HEK293 (cell line): ENCODE measurements at regions not wholly inside any gene's neighbourhood (a gene's known extent, or its start where the extent isn't known, plus 50 kb on each side); places are given as distances from the start of the nearest gene placed in this dataset.

Source experiments
- CTCF ChIA-PET: fragments of 350-600 bp; formaldehyde crosslinking; extraction: SDS; loops from one replicate; lab custom pipeline; 2021; ENCODE audit warnings: antibody characterized with exemption; lab: Yijun Ruan, JAX
- POLR2A ChIA-PET: fragments of 300-600 bp; formaldehyde crosslinking; extraction: SDS; loops from one replicate; lab custom pipeline; 2020; ENCODE audit warnings: antibody characterized with exemption, inconsistent platforms; lab: Yijun Ruan, JAX
- H3K27ac ChIP-seq: fragments of 200-500 bp; sonication (Bioruptor generic); 2 replicates; pipeline ENCODE4 v1.5.1; 2014; ENCODE audit warnings: low read depth, low read length, control low read depth, inconsistent platforms; ENCODE audit errors: extremely low read depth
- H3K36me3 ChIP-seq, 2 experiments: fragments of 200-500 bp in 1 of 2; sonication (Bioruptor generic) in 1 of 2; 1 replicate in 1 of 2; 2 replicates in 1 of 2; pipeline ENCODE4 v1.5.1; 2014 to 2017; ENCODE audit warnings: inconsistent platforms in 2 of 2, low read length in 2 of 2; ENCODE audit not compliant: control insufficient read depth in 2 of 2, insufficient read depth in 1 of 2
- H3K4me1 ChIP-seq: fragments of 200-500 bp; sonication (Bioruptor generic); 2 replicates; pipeline ENCODE4 v1.5.1; 2014; ENCODE audit warnings: mild to moderate bottlenecking, low read length, inconsistent platforms; ENCODE audit not compliant: control insufficient read depth, insufficient read depth
- H3K4me3 ChIP-seq: 2 replicates; pipeline ENCODE4 v1.5.1; 2011; ENCODE audit warnings: low read depth, mild to moderate bottlenecking, control low read depth, low read length, moderate library complexity
- H3K9me3 ChIP-seq: fragments of 200-500 bp; sonication (Bioruptor generic); 2 replicates; pipeline ENCODE4 v1.5.1; 2014; ENCODE audit warnings: low read depth, low read length, inconsistent platforms; ENCODE audit not compliant: control insufficient read depth, insufficient read depth
- GLI4 ChIP-seq: fragments of 450-650 bp; formaldehyde crosslinking; IDR thresholded peaks from 2 replicates; pipeline ENCODE4 v1.5.1; 2016; ENCODE audit warnings: missing biosample characterization, missing genetic modification characterization
- PRDM1 ChIP-seq: fragments of 450-650 bp; formaldehyde crosslinking; IDR thresholded peaks from 2 replicates; pipeline ENCODE4; 2016; ENCODE audit warnings: missing biosample characterization, missing genetic modification characterization
- ZBTB7A ChIP-seq: fragments of 450-650 bp; formaldehyde crosslinking; IDR thresholded peaks from 2 replicates; pipeline ENCODE4 v1.5.1; 2016; ENCODE audit warnings: low read depth, missing biosample characterization, missing genetic modification characterization
- ZEB2 ChIP-seq: fragments of 450-650 bp; formaldehyde crosslinking; IDR thresholded peaks from 2 replicates; pipeline ENCODE4 v1.5.1; 2016; ENCODE audit warnings: missing biosample characterization, missing genetic modification characterization
- ZFP41 ChIP-seq: fragments of 450-650 bp; formaldehyde crosslinking; IDR thresholded peaks from 2 replicates; pipeline ENCODE4 v1.5.1; 2016; ENCODE audit warnings: missing biosample characterization, missing genetic modification characterization, borderline replicate concordance
- ZIC2 ChIP-seq: fragments of 450-650 bp; formaldehyde crosslinking; IDR thresholded peaks from 2 replicates; pipeline ENCODE4 v1.5.1; 2016; ENCODE audit warnings: missing biosample characterization, missing genetic modification characterization
- ZNF155 ChIP-seq: fragments of 450-650 bp; formaldehyde crosslinking; IDR thresholded peaks from 2 replicates; pipeline ENCODE4 v1.5.1; 2016; ENCODE audit warnings: missing biosample characterization, missing genetic modification characterization
- ZNF2 ChIP-seq: fragments of 450-650 bp; formaldehyde crosslinking; IDR thresholded peaks from 2 replicates; pipeline ENCODE4 v1.5.1; 2016; ENCODE audit warnings: missing biosample characterization, missing genetic modification characterization
- ZNF223 ChIP-seq: fragments of 450-650 bp; formaldehyde crosslinking; IDR thresholded peaks from 2 replicates; pipeline ENCODE4 v1.5.1; 2016; ENCODE audit warnings: missing biosample characterization, missing genetic modification characterization
- ZNF391 ChIP-seq: fragments of 450-650 bp; formaldehyde crosslinking; IDR thresholded peaks from 2 replicates; pipeline ENCODE4 v1.5.1; 2016; ENCODE audit warnings: low read depth, missing biosample characterization, missing genetic modification characterization, borderline replicate concordance
- ZNF610 ChIP-seq: fragments of 450-650 bp; formaldehyde crosslinking; IDR thresholded peaks from 2 replicates; pipeline ENCODE4 v1.5.1; 2016; ENCODE audit warnings: missing biosample characterization, missing genetic modification characterization, borderline replicate concordance
- ZNF629 ChIP-seq: fragments of 450-650 bp; formaldehyde crosslinking; IDR thresholded peaks from 2 replicates; pipeline ENCODE4 v1.5.1; 2017; ENCODE audit warnings: missing biosample characterization, missing genetic modification characterization
- ZNF660 ChIP-seq: fragments of 450-650 bp; IDR thresholded peaks from 2 replicates; pipeline ENCODE4 v1.5.1; 2018; ENCODE audit warnings: missing biosample characterization, mild to moderate bottlenecking, missing genetic modification characterization
- ZNF664 ChIP-seq: fragments of 450-650 bp; formaldehyde crosslinking; IDR thresholded peaks from 2 replicates; pipeline ENCODE4 v1.5.1; 2016; ENCODE audit warnings: missing biosample characterization, missing genetic modification characterization
- ZNF768 ChIP-seq: fragments of 450-650 bp; formaldehyde crosslinking; IDR thresholded peaks from 2 replicates; pipeline ENCODE4 v1.5.1; 2018; ENCODE audit warnings: missing biosample characterization, mild to moderate bottlenecking, missing genetic modification characterization
- ZNF776 ChIP-seq: fragments of 450-650 bp; formaldehyde crosslinking; IDR thresholded peaks from 2 replicates; pipeline ENCODE4 v1.5.0; 2017; ENCODE audit warnings: missing biosample characterization, missing genetic modification characterization, borderline replicate concordance
- TF ChIP-seq, protein P1 (sequence below): fragments of 450-650 bp; formaldehyde crosslinking; IDR thresholded peaks from 2 replicates; pipeline ENCODE4 v1.5.1; 2016; ENCODE audit warnings: missing biosample characterization, missing genetic modification characterization
- TF ChIP-seq, protein P2 (sequence below): fragments of 450-650 bp; formaldehyde crosslinking; IDR thresholded peaks from 2 replicates; pipeline ENCODE4 v1.5.1; 2016; ENCODE audit warnings: missing biosample characterization, missing genetic modification characterization
- TF ChIP-seq, protein P3 (sequence below): fragments of 450-650 bp; formaldehyde crosslinking; IDR thresholded peaks from 2 replicates; pipeline ENCODE4 v1.5.0; 2017; ENCODE audit warnings: missing biosample characterization, missing genetic modification characterization, borderline replicate concordance
- TF ChIP-seq, protein P4 (sequence below): fragments of 450-650 bp; formaldehyde crosslinking; conservative IDR thresholded peaks from 2 replicates; pipeline ENCODE4 v1.5.1; 2016; ENCODE audit warnings: low read depth, missing biosample characterization, missing genetic modification characterization

DNA sequence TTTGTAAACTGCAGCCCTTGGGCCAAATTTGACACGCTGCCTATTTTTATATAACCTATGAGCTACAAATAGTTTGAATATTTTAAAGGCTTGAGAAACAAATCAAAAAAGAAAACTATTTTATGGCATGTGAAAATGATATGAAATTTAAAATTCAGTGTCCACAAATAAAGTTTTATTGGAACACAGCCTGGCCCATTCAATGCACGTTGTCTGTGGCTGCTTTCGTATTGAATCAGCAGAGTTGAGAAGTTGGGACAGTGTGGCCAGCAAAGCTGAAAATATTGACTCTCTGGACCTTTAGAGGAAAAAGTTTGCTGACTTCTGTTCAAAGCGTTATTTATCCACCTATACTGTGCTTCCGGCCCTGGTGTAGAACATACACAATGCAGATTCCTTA, 654.2 kb downstream of the MED13L start (continued):
- TF ChIP-seq, protein P1, sequence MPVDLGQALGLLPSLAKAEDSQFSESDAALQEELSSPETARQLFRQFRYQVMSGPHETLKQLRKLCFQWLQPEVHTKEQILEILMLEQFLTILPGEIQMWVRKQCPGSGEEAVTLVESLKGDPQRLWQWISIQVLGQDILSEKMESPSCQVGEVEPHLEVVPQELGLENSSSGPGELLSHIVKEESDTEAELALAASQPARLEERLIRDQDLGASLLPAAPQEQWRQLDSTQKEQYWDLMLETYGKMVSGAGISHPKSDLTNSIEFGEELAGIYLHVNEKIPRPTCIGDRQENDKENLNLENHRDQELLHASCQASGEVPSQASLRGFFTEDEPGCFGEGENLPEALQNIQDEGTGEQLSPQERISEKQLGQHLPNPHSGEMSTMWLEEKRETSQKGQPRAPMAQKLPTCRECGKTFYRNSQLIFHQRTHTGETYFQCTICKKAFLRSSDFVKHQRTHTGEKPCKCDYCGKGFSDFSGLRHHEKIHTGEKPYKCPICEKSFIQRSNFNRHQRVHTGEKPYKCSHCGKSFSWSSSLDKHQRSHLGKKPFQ (tag by site-specific recombination): no peak
- TF ChIP-seq ZNF155: no peak
- no peak for TF ChIP-seq ZIC2 (tag by site-specific recombination)
- TF ChIP-seq ZNF223 (tag by site-specific recombination): no peak
- no peak for TF ChIP-seq ZNF776 (tag by site-specific recombination)
- no peak for TF ChIP-seq ZNF391

DNA sequence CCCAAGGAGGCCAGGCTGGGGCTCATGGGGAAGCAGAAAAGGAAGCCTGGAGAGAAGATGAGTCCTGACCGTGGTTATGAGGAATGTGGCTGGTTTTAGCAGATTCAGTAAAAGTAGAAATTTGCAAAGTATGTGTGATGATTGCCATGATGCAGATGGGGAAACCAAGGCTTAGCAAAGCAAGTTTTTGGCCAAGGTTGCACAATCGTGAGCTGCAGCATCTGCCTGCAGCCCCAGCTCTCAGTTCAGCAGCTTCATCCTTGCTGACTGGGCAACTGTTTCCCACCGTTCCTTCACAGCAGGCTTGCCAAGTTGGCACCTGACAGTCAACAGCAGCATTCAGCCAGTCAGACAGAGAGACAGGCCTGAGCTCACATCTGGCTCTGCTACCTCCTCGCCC, 656.7 kb downstream of the MED13L start:
- TF ChIP-seq ZNF629 (tag by site-specific recombination) (no peak), ZFP41 (no peak), ZNF768 (no peak), GLI4 (no peak), ZBTB7A (no peak), PRDM1 (tag by site-specific recombination) (no peak), ZNF660 (tag by site-specific recombination) (no peak)
- TF ChIP-seq, protein P2, sequence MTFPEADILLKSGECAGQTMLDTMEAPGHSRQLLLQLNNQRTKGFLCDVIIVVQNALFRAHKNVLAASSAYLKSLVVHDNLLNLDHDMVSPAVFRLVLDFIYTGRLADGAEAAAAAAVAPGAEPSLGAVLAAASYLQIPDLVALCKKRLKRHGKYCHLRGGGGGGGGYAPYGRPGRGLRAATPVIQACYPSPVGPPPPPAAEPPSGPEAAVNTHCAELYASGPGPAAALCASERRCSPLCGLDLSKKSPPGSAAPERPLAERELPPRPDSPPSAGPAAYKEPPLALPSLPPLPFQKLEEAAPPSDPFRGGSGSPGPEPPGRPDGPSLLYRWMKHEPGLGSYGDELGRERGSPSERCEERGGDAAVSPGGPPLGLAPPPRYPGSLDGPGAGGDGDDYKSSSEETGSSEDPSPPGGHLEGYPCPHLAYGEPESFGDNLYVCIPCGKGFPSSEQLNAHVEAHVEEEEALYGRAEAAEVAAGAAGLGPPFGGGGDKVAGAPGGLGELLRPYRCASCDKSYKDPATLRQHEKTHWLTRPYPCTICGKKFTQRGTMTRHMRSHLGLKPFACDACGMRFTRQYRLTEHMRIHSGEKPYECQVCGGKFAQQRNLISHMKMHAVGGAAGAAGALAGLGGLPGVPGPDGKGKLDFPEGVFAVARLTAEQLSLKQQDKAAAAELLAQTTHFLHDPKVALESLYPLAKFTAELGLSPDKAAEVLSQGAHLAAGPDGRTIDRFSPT: no peak
- POLR2A ChIA-PET: no interaction called here

DNA sequence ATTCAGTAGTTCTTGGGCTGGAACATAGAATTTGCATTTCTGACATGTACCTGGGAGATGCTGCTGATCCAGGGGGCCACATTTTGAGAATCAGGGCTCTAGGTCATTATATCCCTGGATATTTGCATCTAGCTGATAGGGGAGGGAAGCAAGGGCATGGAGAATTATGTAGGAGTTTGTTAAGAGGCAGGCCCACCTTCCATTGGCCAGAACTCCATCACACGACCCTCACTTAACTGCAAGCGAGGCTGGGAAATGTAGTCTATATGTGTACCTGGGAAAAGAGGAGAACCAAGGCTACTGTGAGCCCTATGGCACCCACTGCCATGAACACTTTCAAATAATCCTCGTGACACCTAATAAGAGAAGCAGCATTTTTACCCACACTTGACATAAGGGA, 657.6 kb downstream of the MED13L start:
- ChIA-PET POLR2A (no interaction called here), CTCF (no interaction called here)
- no peaks in the 10 kb centered on the region for H3K4me1 ChIP-seq
- H3K27ac ChIP-seq: no peak overlapping the region
- no peak for TF ChIP-seq ZEB2
- TF ChIP-seq, protein P3, sequence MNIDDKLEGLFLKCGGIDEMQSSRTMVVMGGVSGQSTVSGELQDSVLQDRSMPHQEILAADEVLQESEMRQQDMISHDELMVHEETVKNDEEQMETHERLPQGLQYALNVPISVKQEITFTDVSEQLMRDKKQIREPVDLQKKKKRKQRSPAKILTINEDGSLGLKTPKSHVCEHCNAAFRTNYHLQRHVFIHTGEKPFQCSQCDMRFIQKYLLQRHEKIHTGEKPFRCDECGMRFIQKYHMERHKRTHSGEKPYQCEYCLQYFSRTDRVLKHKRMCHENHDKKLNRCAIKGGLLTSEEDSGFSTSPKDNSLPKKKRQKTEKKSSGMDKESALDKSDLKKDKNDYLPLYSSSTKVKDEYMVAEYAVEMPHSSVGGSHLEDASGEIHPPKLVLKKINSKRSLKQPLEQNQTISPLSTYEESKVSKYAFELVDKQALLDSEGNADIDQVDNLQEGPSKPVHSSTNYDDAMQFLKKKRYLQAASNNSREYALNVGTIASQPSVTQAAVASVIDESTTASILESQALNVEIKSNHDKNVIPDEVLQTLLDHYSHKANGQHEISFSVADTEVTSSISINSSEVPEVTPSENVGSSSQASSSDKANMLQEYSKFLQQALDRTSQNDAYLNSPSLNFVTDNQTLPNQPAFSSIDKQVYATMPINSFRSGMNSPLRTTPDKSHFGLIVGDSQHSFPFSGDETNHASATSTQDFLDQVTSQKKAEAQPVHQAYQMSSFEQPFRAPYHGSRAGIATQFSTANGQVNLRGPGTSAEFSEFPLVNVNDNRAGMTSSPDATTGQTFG (tag by site-specific recombination): no peak
- TF ChIP-seq ZNF664 (tag by site-specific recombination): no peak
- no peak for TF ChIP-seq ZNF2 (tag by site-specific recombination)
- no peak for TF ChIP-seq ZNF610 (tag by site-specific recombination)
- TF ChIP-seq, protein P4, sequence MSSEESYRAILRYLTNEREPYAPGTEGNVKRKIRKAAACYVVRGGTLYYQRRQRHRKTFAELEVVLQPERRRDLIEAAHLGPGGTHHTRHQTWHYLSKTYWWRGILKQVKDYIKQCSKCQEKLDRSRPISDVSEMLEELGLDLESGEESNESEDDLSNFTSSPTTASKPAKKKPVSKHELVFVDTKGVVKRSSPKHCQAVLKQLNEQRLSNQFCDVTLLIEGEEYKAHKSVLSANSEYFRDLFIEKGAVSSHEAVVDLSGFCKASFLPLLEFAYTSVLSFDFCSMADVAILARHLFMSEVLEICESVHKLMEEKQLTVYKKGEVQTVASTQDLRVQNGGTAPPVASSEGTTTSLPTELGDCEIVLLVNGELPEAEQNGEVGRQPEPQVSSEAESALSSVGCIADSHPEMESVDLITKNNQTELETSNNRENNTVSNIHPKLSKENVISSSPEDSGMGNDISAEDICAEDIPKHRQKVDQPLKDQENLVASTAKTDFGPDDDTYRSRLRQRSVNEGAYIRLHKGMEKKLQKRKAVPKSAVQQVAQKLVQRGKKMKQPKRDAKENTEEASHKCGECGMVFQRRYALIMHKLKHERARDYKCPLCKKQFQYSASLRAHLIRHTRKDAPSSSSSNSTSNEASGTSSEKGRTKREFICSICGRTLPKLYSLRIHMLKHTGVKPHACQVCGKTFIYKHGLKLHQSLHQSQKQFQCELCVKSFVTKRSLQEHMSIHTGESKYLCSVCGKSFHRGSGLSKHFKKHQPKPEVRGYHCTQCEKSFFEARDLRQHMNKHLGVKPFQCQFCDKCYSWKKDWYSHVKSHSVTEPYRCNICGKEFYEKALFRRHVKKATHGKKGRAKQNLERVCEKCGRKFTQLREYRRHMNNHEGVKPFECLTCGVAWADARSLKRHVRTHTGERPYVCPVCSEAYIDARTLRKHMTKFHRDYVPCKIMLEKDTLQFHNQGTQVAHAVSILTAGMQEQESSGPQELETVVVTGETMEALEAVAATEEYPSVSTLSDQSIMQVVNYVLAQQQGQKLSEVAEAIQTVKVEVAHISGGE (tag by site-specific recombination): no peak
- H3K36me3 ChIP-seq: no peaks in the 10 kb centered on the region
- H3K4me3 ChIP-seq: no peak overlapping the region
- no peaks in the 10 kb centered on the region for H3K9me3 ChIP-seq

More for the DNA sequence above, 656.7 kb downstream of the MED13L start:
- Histone ChIP-seq H3K36me3 (no peaks in the 10 kb centered on the region), H3K4me1 (no peaks in the 10 kb centered on the region), H3K27ac (no peak overlapping the region), H3K4me3 (no peak overlapping the region), H3K9me3 (no peaks in the 10 kb centered on the region)
- CTCF ChIA-PET: no interaction called here
